HG03064 (cell line): ENCODE measurements at regions not wholly inside any gene's neighbourhood (a gene's known extent, or its start where the extent isn't known, plus 50 kb on each side); places are given as distances from the start of the nearest gene placed in this dataset.
A peak's percentile ranks its signal among the peaks of the same experiment; 100 is the strongest.

Experiments used
- ATAC-seq: cut with Tn5 transposase; IDR thresholded peaks from one replicate; pipeline ENCODE4 v1.9.1; 2021; ENCODE audit warnings: low read depth; ENCODE audit not compliant: unreplicated experiment

- no peak for ATAC-seq
Measured at GRCh38 chr1:23639460-23640095, 52.0 kb upstream of the RPL11 start.

- ATAC-seq = no peak
Measured at GRCh38 chr1:23638786-23639241, 52.8 kb upstream of the RPL11 start.

- ATAC-seq = no peak
Measured at GRCh38 chr1:23638188-23638619, 53.4 kb upstream of the RPL11 start.

- no peak for ATAC-seq
Measured at GRCh38 chr1:23636009-23636408, 55.6 kb upstream of the RPL11 start.

DNA sequence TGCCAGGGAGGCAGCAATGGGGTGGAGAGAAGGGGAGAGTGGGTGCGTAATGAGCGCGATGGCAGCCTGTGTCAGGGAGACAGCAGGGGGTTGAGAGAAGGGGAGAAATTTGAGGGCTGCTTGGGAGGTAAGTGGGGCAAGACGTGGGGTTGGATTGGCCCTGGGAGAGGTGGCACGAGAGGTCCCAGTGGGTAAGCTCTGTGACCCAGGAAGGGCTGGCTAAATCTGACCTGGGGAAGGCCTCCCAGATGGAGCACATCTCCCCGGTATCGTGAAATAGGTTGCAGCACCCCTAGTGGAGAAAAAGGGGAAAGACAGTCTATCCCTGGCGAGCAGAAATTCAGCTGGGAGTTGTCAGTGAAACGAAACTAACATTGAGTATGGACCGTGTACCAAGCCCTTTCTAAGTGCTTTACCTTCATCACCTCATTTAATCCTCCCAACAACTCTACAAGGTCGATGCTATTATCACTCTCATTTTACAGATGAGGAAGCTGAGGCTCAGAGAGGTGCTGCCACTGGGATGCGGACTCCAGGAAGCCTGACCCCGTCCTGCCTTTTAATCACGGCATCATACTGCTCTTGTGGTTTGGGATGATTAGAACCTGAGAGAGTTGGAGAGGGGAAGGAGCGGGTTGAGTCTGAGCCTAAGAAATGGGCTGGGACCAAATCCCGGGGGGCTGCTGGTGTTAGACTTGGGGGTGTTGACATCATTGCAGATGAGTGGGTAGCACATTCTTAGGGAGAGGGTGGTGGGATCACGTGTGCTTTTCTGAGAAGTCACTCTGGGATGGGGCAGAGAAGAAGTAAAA lies 56.6 kb upstream of the RPL11 start:
- no peak for ATAC-seq

- no peak for ATAC-seq
Measured at GRCh38 chr1:23634518-23634839, 57.1 kb upstream of the RPL11 start.

DNA sequence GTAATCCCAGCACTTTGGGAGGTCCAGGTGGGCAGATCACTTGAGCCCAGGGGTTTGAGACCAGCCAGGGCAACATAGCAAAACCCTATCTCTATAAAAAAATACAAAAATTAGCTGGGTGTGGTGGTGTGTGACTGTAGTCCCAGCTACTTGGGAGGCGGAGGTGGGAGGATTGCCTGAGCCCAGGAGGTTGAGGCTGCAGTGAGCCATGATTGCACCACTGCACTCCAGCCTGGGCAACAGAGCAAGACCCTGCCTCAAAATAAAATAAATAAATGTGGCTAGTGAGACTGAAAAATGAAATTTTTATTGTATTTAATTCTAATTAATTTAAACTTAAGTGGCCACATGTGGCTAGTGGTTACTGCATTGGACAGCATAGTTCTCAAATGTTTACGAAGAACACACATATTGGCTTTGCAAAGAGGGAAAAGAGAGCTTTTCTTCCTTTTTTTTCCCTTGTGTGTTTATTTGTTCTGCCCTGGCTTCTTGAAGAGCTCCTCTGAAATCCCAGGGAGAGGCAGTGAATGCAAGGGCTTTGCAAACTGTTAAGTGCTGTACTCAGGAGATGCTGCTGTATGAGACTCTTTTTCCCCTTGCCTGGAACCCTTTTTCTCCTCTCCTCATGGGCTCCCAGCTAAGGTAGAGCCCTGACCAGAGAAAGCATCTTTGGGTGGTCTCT lies 59.0 kb upstream of the RPL11 start:
- no peak for ATAC-seq

DNA sequence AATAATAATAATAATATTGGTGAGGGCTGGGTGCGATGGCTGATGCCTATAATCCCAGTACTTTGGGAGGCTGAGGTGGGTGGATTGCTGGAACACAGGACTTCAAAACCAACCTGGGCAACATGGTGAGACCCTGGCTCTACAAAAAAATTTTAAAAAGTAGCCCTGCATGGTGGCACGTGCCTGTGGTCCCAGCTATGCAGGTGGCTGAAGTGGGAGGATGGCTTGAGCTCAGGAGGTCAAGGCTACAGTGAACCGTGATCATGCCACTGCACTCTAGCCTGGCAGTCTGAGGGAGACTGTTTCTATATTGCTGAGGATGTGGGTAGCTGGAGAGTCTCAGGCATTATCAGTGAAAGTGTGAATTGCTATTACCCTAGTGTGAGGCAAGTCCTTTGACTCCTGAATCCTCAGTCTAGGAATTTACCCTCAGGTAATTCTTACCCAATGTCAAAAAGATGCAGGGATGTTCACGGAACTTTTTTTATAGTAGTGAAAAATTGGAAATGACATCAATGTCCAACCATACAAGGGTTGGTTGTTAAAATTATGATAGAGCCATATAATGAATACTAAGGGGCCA lies 61.8 kb upstream of the RPL11 start:
- no peak for ATAC-seq

DNA sequence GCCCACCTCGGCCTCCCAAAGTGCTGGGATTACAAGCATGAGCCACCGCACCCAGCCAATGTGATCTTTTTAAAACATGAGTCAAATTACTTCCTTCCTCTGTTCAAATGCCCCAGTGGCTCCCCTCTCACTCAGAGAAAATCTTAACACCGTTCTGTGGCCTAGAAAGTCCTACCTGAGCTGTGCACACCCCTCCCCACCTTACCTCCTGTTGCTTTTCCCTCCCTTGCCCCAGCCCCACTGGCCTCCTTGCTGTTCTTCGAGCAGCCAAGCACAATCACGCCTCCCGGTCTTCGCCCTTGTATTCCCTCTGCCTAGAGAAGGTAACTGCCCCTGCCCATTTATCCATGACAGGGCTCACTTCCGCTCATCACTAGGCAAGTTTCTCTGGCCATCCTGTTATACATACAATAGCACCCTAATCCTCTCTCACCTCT lies 62.6 kb upstream of the RPL11 start:
- no peak for ATAC-seq

- no peak for ATAC-seq
Measured at GRCh38 chr1:23627069-23627735, 64.4 kb upstream of the RPL11 start.

DNA sequence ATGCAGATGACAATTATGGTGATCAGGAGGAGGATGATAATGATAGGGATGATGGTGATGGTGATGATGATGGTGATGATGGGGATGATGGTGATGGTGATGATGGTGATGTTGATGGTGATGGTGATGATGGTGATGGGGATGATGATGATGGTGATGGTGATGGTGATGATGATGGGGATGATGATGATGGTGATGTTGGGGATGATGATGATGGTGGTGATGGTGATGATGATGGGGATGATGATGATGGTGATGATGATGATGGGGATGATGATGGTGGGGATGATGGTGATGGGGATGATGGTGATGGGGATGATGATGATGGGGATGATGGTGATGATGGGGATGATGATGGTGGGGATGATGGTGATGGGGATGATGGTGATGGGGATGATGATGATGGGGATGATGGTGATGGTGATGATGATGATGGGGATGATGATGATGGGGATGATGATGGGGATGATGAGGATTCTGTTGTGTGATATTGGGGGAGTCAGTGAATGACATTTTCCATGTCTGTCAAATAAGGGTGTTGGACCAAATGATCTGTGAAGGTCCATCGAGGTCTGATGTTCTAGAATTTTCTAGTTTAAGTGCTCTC lies 65.6 kb upstream of the RPL11 start:
- ATAC-seq = no peak

GRCh38 chr1:23625459-23625858 lies 66.1 kb upstream of the RPL11 start:
- ATAC-seq = no peak

- ATAC-seq = no peak
Measured at GRCh38 chr1:23624440-23624839, 65.1 kb upstream of the ID3 start.

- ATAC-seq = no peak
Measured at GRCh38 chr1:23622284-23622683, 63.0 kb upstream of the ID3 start.

- ATAC-seq = no peak
Measured at GRCh38 chr1:23620605-23621004, 61.3 kb upstream of the ID3 start.

GRCh38 chr1:23619299-23620188 lies 60.2 kb upstream of the ID3 start:
- ATAC-seq = peak; percentile 54

GRCh38 chr1:23618586-23619083 lies 59.3 kb upstream of the ID3 start:
- no peak for ATAC-seq

- no peak for ATAC-seq
Measured at GRCh38 chr1:23617084-23617521, 57.8 kb upstream of the ID3 start.

DNA sequence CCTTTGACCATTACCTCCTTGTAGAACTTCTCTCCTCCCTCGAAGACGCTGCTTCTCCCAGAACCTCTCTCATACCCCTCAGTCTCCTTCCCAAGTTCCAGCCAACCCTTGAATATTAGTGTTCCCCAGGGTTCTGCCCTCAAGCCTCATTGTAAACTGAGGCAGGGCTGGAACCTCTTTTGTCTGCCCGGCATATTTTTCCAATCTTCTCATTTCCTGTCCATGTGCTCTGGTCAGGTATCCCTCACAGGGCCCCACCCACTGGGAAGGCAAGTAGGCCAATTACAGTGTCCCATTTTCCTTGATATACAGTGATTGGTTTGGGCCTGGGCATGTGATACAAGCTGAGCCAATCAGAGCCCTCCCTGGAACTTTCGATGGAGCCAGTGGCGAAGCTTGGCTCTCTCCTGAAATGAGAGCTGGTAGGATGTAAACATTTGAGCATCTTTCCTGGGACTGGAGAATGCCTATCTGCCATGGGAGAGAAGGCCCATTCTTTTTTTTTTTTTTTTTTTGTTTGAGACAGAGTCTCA lies 57.1 kb upstream of the ID3 start:
- ATAC-seq = no peak
